NCI-H2107 treated with DMSO at 0.1 percent for 48 hours (cell line): ENCODE measurements at regions not wholly inside any gene's neighbourhood (a gene's known extent, or its start where the extent isn't known, plus 50 kb on each side); places are given as distances from the start of the nearest gene placed in this dataset.
"Not testable (repeated sequence)": the region's sequence is repeated elsewhere in the genome, so short reads cannot be mapped to it uniquely, and the experiment has no call there.

ENCODE experiments used
- DNase-seq: peaks from one replicate; lab custom pipeline; 2025; ENCODE audit not compliant: unreplicated experiment; lab: John Stamatoyannopoulos, UW

DNA sequence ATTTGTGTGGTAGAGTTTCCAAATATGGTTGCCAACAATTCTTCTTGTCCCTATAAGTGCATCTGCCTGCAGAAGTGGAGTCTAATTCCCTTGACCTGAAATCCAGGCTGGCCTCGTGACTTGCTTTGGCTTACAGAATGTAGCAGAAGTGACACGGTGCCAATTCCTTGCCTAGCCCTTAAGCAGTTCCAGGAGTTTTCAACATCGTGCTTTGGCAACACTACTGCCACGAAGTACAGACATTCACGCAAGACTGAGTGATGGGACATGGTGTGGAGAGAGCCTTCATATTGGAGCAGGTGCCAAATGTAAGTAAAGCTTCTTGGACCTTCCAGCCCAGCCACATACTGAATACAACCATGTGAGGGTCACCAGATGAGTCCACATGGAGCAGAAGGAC, 92.9 kb upstream of the NEK6 start:
- no peak for DNase-seq

DNA sequence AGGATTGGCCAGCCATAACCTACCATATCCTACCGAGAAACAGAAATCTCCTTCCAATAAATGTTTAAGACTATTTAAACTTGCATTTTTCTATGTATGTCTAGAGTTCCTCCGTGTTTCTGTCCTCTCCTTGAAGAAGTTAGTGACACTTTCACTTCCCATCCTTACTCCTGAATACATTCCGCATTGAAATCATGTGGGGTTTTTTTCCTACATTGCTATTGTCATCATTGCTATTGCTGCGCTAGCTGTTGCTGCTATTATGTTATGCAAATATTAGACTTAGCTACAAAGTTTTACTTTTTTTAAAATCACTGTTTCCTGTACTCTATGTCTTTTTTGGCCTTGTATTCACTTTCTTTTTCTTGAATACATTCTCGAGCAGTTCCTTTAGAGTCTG, 83.3 kb upstream of the NEK6 start:
- DNase-seq = no peak

DNA sequence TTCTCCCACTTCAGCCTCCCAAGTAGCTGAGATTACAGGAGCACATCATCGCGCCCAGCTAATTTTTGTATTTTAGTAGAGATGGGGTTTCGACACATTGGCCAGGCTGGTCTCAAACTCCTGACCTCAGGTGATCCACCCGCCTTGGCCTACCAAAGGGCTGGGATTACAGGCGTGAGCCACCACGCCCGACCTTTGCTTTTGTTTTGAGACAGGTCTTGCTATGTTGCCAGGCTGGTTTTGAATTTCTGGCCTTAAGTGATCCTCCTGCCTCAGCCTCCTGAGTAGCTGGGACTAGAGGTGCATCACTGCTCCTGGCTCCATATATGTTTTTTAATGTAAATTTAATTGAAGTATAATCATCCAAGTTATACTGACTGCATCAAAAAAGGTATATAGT, 80.2 kb upstream of the NEK6 start:
- DNase-seq = not testable (repeated sequence)

DNA sequence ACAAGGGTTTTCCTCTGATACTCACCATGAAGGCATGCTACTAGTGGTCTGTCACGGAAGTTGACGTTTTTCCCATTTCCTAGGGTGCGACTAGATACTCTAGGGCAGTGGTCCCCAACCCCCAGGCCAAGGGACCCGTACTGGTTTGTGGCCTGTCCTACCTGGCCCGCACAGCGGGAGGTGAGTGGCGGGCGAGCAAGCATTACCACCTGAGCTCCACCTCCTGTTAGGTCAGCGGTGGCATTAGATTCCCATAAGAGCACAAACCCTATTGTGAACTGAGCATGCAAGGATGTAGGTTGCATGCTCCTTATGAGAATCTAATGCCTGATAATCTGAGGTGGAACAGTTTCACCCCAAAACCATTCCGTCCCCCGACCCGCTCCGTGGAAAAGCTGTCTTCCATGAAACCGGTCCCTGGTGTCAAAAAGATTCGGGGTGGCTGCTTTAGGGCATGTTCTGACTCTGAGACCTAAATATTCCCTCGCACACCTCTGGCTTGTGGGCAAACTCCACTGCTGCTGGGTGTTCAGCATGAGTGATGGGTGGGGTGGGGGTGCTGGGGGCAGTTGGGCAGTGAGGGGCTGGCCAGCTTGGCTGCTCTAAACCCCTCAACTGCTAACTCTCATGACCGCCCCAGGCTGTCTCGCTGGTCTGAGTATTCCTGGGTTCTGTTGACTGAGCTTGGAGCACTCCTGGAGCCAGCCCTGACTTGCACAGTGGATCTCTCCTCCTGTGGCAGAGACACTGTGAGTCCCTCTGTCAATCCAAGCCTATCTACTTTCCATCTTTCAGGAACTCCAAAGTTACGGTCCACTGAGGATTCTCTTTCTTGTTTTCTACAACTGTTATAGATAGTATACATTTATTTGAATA, 78.3 kb upstream of the NEK6 start:
- DNase-seq = no peak

DNA sequence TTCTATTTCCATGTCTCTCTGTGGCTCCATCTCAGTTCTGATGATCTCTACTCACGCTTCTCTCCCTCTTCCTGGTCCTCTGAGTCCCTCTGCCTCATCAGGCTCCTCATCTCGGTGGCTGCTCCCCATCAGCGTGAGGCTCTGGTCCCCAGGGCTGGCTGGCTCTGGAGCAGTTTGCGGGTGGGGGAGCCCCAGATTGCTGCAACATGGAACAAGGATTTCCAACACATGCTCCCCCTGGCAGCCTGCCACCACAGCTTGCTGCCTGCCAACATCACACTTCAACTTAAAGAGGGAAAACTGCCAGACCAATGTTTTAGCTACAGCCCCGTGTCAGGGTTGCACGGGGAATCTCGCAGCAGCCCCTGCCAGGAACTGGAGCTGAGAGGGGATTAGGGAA, 77.2 kb upstream of the NEK6 start:
- DNase-seq = peak; percentile 59

DNA sequence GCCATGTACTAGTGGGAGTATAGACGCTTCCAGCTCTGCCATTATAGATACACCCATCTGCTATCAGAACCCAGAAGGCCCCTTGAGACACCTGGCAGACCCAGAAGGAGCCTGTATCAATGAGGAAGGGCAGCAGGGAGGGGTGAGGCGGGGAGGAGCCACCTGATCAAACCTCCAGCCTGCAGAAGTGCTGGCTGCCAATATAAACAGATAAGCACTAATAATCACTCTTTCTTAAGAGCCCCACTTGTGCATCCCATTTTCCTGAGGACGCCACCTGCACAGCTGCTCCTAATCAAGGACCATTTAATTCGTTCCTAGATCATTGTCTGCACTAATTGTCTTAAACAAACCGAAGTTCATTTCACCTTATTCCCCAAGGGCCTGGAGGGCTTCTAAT, 75.0 kb upstream of the NEK6 start:
- DNase-seq = no peak

DNA sequence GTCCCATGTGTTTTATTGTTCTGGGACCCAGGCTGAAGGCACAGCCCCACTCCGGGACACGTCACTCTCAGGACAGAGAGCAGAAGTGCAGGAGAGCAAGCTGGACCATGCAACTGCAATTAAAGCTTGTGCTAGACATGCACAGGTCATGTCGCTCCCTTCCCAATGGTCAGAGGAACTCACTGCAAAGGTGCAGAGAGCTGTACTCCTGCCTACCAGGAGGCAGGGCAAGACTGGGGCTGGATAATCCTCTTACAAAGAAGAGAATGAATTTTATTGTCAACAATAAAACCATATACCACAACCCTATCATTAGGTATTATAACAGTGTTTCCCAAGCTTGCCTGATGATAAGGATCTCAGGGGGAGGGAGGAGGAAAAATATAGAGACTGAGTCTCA, 74.0 kb upstream of the NEK6 start:
- DNase-seq = no peak

DNA sequence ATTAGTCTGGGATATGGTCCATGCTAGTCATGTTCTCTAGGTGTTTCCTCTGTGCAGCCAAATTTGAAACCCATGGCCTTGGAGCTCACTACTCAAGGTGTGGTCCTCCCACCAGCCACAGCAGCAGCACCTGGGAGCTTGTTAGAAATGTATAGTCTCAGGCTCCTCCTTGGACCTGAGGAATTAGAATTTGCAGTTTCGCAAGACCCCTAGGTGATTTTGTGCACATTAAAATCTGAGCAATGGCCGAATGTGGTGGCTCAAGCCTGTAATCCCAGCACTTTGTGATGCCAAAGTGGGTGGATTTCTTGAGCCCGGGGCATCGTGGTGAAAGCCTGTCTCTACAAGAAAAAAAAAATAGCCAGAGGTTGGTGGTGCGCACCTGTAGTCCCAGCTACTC, 72.3 kb upstream of the NEK6 start:
- DNase-seq = no peak

DNA sequence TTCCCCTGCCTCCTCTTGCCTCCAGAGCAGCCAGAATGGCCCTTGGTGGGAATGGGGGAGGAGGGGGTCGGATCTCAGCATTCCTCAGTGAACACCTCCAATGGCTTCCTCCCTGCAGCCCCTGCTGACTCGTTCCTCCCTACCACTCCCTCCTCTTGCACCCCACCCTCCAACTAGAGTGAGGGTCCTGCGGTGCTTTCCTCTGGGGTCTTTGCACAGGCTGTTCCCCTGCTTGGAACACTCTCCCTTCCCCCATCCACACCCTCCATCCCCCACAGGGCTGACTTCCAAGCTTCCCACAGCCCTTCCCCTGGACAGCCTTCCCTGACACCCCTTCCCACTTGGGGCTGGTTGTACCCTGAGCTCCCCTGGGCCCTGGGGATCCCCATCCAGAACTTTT, 70.4 kb upstream of the NEK6 start:
- DNase-seq = no peak

DNA sequence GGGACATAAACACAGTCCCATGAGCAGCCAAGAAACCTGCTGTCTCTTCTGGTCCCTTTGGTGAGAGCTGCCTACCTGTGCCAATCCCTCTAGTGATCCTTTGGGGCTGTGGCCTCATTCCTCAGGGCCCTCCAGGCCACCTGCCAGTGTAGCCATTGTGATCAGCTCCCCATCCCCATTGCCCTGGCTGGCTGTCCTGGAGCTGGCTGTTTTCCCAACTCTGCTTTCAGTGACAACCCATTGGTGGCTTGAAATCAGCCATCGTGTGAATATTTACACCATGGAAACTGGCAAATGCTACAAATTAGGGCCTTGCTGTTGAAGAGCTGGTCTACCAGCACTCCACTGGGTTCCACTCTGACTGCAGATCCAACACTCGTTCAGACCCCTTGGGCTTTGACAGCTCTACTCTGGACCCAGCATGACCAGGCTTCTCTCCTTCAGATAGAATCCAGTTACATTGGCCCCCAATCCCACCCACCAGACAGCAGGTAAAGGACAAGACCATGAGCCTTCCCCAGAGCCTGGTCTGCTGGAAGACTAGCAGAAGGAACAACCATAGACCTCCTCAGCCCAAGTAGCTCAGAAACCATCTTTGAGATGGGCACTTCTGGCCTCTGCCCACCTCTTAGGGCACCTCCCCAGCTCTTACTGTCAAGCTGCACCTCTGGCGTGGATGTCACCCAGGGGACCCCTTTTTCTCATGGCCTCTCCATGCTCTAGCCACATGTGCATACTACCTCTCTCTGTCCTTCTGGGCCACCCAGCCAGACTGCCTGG, 69.2 kb upstream of the NEK6 start:
- DNase-seq = no peak

DNA sequence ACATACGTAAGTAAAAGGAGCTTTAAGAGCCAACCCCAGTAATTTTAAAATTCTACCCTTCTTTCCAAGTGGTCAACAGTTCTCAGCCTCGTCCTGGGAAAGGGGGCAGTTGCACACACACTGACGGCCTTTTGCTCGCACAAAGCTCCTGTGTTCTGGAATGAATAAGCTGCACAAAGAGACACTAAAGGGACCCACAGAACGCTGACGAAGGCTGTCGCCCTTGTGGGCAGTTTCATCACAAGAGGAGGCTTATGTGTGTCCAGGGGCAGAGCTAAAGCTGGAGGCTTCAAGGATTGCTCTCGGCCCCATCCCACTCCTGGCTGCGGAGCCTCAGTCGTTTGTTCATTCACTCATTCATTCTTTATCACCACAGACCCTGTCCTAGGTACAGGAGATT, 67.0 kb upstream of the NEK6 start:
- DNase-seq = no peak

DNA sequence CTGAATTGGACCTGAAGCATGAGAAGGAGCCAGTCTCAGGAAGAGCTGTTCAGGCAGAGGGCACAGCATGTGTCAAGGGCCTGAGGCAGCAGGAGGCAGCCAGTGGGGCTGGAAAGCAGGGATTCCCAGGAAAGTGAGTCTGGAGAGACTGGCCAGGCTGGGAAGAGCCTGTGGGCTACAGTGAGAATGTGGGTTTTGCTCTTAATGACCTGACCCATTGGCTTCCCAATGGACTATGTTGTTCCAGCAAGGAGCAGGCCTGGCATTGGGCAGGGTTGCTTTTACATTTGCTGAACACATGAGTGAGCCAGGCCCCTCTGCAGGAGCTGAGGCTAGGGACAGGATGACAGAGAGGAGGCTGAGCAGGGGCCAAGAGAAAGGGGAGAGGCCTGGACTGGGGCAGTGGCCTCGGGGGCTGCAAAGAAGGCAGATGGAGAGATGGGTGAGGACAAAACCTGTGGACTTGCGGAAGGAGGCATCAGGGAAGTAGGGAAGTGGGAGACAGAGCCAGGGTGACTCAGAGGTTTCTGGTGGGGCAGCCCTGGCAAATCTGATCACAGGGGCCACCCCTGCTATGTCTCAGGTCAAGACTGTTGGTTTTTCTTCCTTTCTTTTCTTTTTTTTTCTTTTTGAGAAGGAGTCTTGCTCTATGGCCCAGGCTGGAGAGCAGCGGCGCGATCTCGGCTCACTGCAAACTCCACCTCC, 65.9 kb upstream of the NEK6 start:
- no peak for DNase-seq

DNA sequence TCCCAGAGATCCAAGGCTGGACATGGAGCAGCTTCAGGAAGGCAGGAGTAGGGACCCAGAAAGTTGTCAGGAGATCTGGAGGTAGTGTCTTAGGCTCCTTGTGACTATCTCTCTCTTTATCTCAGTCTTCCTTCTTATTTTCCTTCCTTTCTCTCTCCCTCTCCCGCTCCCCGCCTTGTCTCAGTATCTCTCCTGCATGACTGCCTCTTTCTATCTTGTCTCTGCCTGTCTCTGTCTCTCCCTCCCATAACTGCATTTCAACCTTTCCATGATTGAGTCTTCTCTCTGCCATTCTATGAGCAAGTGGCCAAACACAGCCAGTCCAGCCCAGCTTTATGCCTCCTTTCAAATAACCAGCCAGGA, 61.0 kb upstream of the NEK6 start:
- DNase-seq = no peak

DNA sequence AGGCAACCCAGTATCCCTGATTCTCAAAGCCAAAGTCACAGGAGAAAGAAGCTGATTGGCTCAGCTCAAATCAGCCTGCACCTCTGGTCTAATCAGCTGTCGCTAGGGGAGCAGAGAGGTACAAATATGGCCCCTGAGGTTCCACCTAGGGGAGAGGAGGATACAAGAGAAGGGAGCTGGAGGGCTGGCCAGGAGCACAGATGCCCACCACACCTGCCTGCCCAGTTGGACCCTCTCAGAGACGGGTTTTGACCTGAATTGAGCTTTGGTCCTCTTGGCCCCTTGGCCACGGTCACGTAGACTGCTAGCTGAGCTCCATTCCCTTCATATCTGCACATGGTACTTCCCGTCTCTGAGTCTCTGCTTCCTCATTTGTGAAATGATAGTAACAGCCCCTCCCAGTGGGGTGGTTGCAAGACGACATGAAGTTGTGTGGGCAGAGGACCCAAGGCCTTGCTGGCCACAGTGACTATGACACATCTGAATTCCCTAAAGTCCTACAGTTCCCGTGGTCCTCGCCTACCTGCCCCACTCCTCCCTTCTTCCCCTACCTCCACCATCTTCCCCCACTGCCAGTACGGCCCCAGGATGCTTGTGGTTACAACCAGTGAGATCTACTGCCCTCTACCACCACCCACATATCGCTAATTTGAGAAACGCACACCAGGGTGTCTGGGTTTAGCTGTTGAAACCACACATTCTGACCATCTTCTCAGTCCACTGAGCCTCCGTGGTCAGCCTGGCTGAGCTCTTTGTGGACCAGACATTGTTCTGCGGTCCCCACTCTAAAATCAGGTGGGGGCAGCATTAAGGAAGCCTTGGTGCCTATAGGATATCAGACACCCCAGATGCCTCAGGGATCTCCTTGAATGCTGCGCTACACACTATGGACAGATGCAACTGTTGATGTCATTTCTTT, 60.3 kb upstream of the NEK6 start:
- no peak for DNase-seq

DNA sequence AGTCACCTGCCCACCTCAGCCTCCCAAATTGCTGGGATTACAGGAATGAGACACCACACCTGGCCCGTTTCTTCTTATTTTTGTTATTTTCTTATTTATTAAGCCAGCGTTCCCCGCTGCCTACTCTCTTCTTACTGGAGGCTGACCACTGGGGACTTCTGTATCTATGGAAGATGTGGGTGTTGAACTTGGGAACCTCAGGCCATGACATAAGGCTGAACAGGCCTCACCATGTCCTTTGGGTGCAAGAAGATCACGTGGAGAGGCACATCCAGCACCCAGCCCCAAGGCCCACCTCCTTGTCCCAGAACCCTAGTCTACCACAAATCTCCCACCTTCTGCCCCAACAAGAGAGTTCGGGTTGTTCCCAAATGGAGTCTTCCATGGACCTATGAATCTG, 59.4 kb upstream of the NEK6 start:
- DNase-seq = no peak

DNA sequence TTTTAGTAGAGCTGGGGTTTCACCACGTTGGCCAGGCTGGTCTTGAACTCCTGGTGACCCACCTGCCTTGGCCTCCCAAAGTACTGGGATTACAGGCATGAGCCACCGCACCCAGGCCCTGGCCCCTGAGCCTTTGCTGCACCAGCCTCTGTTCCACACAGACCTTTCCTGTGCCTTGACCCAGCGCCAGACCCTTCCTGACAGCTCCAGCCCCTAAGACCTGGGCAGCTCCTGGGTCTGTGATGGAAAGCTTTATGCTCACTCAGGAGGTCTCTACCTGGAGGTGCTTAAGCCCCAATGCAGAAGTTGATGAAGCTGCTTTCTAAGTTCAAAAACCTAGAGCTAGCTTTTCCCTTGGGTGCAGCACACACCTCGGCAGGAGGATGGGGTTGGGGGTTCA, 58.8 kb upstream of the NEK6 start:
- DNase-seq = no peak

DNA sequence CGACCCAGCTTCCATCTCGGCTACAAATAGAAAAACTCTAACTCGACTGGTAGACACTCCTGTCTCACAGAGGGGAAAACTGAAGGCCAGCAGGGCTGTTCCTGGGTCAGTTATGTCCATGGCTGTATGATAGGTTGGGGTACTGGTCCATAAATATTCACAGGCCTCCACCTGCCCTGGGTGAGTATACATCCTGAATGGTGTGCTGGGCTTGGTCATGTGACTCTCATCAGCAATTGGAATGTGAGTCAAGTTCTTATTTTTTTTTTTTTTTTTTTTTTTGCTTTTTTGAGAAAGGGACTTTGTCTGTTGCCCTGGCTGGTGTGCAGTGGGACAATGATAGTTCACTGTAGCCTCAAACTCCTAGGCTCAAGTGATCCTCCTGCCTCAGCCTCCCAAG, 58.3 kb upstream of the NEK6 start:
- no peak for DNase-seq

DNA sequence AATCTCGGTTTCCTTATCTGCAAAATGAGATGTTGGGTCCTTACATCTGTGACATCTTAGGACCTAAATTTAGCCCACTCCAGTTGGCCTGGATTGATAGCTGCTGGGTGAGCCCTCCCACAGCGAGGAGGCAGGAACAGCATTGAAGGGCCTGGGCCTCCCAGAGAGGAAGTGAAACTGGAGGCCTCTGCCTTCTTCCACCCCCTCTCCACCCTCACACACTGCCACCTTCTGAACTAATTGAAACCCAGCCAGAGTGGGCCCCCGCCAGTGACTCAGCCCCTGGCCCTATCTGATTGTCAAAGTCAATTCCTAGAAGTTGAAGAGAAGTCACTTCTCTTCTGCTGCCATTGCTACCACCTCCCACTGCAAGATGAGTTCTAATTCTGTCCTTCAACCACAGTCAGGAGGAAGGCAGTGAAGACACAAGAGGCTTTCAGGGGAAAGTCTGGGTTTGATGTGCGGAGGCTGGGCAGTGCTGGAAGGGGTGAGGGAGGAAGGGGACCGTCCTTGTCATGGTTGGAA, 55.2 kb upstream of the NEK6 start:
- no peak for DNase-seq

DNA sequence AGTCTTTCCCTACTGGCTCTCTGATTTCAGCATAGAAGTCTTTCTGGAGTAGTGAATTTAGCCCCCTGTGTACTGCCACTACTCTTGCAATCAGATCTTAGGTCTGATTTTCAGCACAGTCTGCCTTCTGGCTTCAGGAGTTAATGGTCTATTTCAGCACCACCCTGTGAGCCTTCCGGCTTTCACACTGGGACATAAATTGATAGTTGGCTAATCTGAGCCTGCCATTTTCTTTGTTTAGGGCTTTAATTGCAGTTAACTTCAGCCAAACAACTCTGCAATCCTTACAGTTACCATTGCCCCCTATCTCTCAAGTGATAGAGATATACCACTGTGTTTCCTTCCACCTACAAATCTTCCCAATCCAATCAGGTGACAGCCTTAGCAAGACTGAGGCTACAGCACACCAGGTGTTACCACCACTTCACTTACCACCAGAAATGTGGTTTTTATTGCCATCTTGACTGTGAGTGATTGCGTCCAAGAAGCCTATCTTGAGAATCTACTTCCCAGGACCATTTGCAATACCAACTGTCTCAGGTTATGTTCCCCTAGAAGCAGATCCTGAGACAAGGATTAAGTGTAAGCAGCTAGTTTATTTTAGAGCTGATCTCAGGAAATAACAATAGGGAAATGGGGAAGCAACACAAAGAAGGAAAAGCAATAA, 51.9 kb upstream of the NEK6 start:
- no peak for DNase-seq

DNA sequence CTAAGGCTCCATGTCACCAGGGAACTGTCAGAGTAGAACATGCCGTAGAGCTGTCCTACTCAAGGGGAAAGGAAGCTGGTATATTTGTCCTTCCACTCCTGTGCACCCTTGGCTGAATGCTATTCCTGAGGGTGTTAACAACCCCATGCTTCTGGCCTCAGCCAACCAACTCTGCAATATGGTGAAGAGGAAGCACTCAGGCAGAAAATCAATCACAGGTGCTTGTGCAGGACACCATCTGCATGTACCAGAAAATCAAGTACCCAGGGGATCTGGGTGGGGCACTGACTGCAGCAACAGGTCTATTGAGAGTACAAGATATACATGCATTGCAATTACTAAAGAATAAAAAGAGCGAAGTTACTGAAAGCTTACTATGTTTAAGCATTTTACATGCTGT, 51.4 kb upstream of the NEK6 start:
- DNase-seq = peak; percentile 49
